MM.1S (cell line): ENCODE measurements at regions not wholly inside any gene's neighbourhood (a gene's known extent, or its start where the extent isn't known, plus 50 kb on each side); places are given as distances from the start of the nearest gene placed in this dataset.

Source experiments
- DNase-seq: peaks from one replicate; pipeline ENCODE4 v3.0.0-alpha.2; 2015
- H2AFZ ChIP-seq: fragments of 300-600 bp; sonication (generic); 2 replicates; pipeline ENCODE4 v1.6.0; 2016; ENCODE audit warnings: antibody characterized with exemption, low read length
- H3F3A ChIP-seq: fragments of 300-600 bp; sonication (generic); 2 replicates; pipeline ENCODE4 v1.6.1; 2016; ENCODE audit warnings: mild to moderate bottlenecking, antibody characterized with exemption, low read length, moderate library complexity, mixed read lengths; ENCODE audit not compliant: insufficient read depth
- H3K27ac ChIP-seq: fragments of 300-600 bp; sonication (generic); 2 replicates; pipeline ENCODE4 v1.5.1; 2016; ENCODE audit warnings: mild to moderate bottlenecking, low read length
- H3K27me3 ChIP-seq: fragments of 300-600 bp; sonication (generic); replicated peaks from 2 replicates; pipeline ENCODE4 v1.6.0; 2016; ENCODE audit warnings: low read length; ENCODE audit not compliant: insufficient read depth
- H3K36me3 ChIP-seq: fragments of 300-600 bp; sonication (generic); replicated peaks from 2 replicates; pipeline ENCODE4 v1.6.1; 2016; ENCODE audit warnings: mild to moderate bottlenecking, low read length, mixed read lengths; ENCODE audit not compliant: insufficient read depth
- H3K4me1 ChIP-seq: fragments of 300-600 bp; sonication (generic); 2 replicates; pipeline ENCODE4 v1.6.1; 2016; ENCODE audit warnings: low read length, mixed read lengths
- H3K4me2 ChIP-seq: fragments of 300-600 bp; sonication (generic); 2 replicates; pipeline ENCODE4 v1.6.0; 2016; ENCODE audit warnings: low read depth, low read length
- H3K4me3 ChIP-seq: fragments of 300-600 bp; sonication (generic); 2 replicates; pipeline ENCODE4 v1.5.1; 2016; ENCODE audit warnings: low read length, mixed read lengths
- H3K79me2 ChIP-seq: fragments of 300-600 bp; sonication (generic); 2 replicates; pipeline ENCODE4 v1.6.1; 2016; ENCODE audit warnings: mixed run types, low read length, mixed read lengths
- H3K9ac ChIP-seq: fragments of 300-600 bp; sonication (generic); 2 replicates; pipeline ENCODE4 v1.6.1; 2016; ENCODE audit warnings: low read length, mixed read lengths
- H3K9me2 ChIP-seq: fragments of 300-600 bp; sonication (generic); replicated peaks from 2 replicates; pipeline ENCODE4 v1.6.1; 2016; ENCODE audit warnings: mild to moderate bottlenecking, low read length, mixed read lengths; ENCODE audit not compliant: insufficient read depth
- H3K9me3 ChIP-seq: fragments of 300-600 bp; sonication (generic); replicated peaks from 2 replicates; pipeline ENCODE4 v1.6.1; 2016; ENCODE audit warnings: mild to moderate bottlenecking, low read length, mixed read lengths; ENCODE audit not compliant: insufficient read depth
- H4K20me1 ChIP-seq: fragments of 300-600 bp; sonication (generic); 2 replicates; pipeline ENCODE4 v1.6.1; 2016; ENCODE audit warnings: mild to moderate bottlenecking, low read length, moderate library complexity, mixed read lengths; ENCODE audit not compliant: insufficient read depth
- CTCF ChIP-seq: fragments of 300-600 bp; sonication (generic); IDR thresholded peaks from 2 replicates; pipeline ENCODE4 v1.5.1; 2016; ENCODE audit warnings: antibody characterized with exemption, low read length, mixed read lengths
- EZH2 ChIP-seq: fragments of 300-600 bp; sonication (generic); optimal IDR thresholded peaks from 2 replicates; pipeline ENCODE3; 2017; ENCODE audit warnings: low read depth, mild to moderate bottlenecking, antibody characterized with exemption, low read length, mixed read lengths
- EZH2phosphoT487 ChIP-seq: fragments of 300-600 bp; sonication (generic); IDR thresholded peaks from 2 replicates; pipeline ENCODE4 v1.6.1; 2018; ENCODE audit warnings: antibody characterized with exemption, low read length

- Histone ChIP-seq H3K79me2 (no peaks in the 10 kb centered on the region), H4K20me1 (no peaks in the 10 kb centered on the region), H3K9me3 (no peaks in the 10 kb centered on the region), H3K4me1 (no peaks in the 10 kb centered on the region), H3K9ac (no peak overlapping the region), H3K4me3 (no peak overlapping the region), H3K27me3 (peaks cover 42% of the 10 kb centered on the region), H3K36me3 (no peaks in the 10 kb centered on the region), H3K4me2 (no peak overlapping the region), H3K27ac (no peak overlapping the region), H3F3A (no peaks in the 10 kb centered on the region), H3K9me2 (no peaks in the 10 kb centered on the region), H2AFZ (no peak overlapping the region)
- no peak for DNase-seq
- TF ChIP-seq EZH2phosphoT487: no peak
- TF ChIP-seq CTCF: no peak
- TF ChIP-seq EZH2: no peak
Observed at GRCh38 chr11:119489087-119489486, 66.1 kb upstream of the THY1 start.

GRCh38 chr11:119488256-119488995 lies 65.5 kb upstream of the THY1 start:
- Histone ChIP-seq H3K9me2 (no peaks in the 10 kb centered on the region), H3K9ac (no peak overlapping the region), H3K9me3 (no peaks in the 10 kb centered on the region), H3K36me3 (no peaks in the 10 kb centered on the region), H4K20me1 (no peaks in the 10 kb centered on the region), H3F3A (no peaks in the 10 kb centered on the region), H3K27me3 (peaks cover 37% of the 10 kb centered on the region; the same call in 1 of the 2 replicates), H3K4me1 (no peaks in the 10 kb centered on the region), H3K4me3 (no peak overlapping the region), H3K4me2 (no peak overlapping the region), H3K27ac (no peak overlapping the region), H2AFZ (no peak overlapping the region), H3K79me2 (no peaks in the 10 kb centered on the region)
- TF ChIP-seq EZH2phosphoT487 (no peak), CTCF (no peak), EZH2 (no peak)
- DNase-seq: no peak

GRCh38 chr11:119486691-119487259 lies 63.8 kb upstream of the THY1 start:
- Histone ChIP-seq H3K4me3 (no peak overlapping the region), H3K9ac (no peak overlapping the region), H4K20me1 (no peaks in the 10 kb centered on the region), H3K4me1 (no peaks in the 10 kb centered on the region), H3K27ac (no peak overlapping the region), H3K9me3 (no peaks in the 10 kb centered on the region), H3K4me2 (no peak overlapping the region), H3K9me2 (no peaks in the 10 kb centered on the region), H2AFZ (no peak overlapping the region), H3K27me3 (peaks cover 38% of the 10 kb centered on the region; the same call in 1 of the 2 replicates), H3K79me2 (no peaks in the 10 kb centered on the region), H3F3A (no peaks in the 10 kb centered on the region), H3K36me3 (no peaks in the 10 kb centered on the region)
- TF ChIP-seq EZH2: no peak
- TF ChIP-seq CTCF: no peak
- no peak for TF ChIP-seq EZH2phosphoT487
- no peak for DNase-seq
